ENCODE measurements at regions not wholly inside any gene's neighbourhood (a gene's known extent, or its start where the extent isn't known, plus 50 kb on each side); places are given as distances from the start of the nearest gene placed in this dataset.

GRCh38 chr3:87778876-87779275, 279.9 kb downstream of the CGGBP1 start:
- H3K36me3 ChIP-seq (ENCODE audit: control insufficient read depth in 4 of 4, insufficient read depth in 3 of 4, low read depth in 1 of 4, low read length in 3 of 4) = no peaks in the 10 kb centered on the region
- no peaks in the 10 kb centered on the region for H3K27me3 ChIP-seq (ENCODE audit: control insufficient read depth in 4 of 4, insufficient read depth in 4 of 4, low read length in 3 of 4)

More at GRCh38 chr3:87778876-87779275, 279.9 kb downstream of the CGGBP1 start:
- Histone ChIP-seq H3K9ac (ENCODE audit: low read depth in 1 of 2, low read length in 2 of 2) (no peak overlapping the region), H3K4me1 (ENCODE audit: control insufficient read depth in 4 of 4, insufficient read depth in 4 of 4, low read length in 3 of 4) (no peaks in the 10 kb centered on the region), H3K27ac (ENCODE audit: low read depth in 1 of 2, low read length in 2 of 2) (no peak overlapping the region), H3K4me3 (ENCODE audit: low read depth in 1 of 3, low read length in 3 of 3) (no peak overlapping the region), H3K9me3 (ENCODE audit: control insufficient read depth in 4 of 4, low read length in 3 of 4) (no peaks in the 10 kb centered on the region)
- DNase-seq (ENCODE audit: low spot score) = no peak
- WGBS = 45% methylated on average over 1 of the region's 1 CpG
- TF ChIP-seq SP1 (IDR thresholded peaks at IDR 0.05) (no peak), JUND (IDR thresholded peaks at IDR 0.05) (no peak), FOXA2 (IDR thresholded peaks at IDR 0.05) (no peak), RXRA (IDR thresholded peaks at IDR 0.05) (no peak), YY1 (IDR thresholded peaks at IDR 0.05) (no peak), GABPA (IDR thresholded peaks at IDR 0.05 in 1 of 2, conservative IDR thresholded peaks at IDR 0.05 in 1 of 2) (no peak), FOXA1 (IDR thresholded peaks at IDR 0.05) (no peak), CTCF (IDR thresholded peaks at IDR 0.05; ENCODE audit: low read depth, low read length, missing input control) (no peak), ZBTB33 (IDR thresholded peaks at IDR 0.05) (no peak), NR2F2 (IDR thresholded peaks at IDR 0.05) (no peak), HNF4G (IDR thresholded peaks at IDR 0.05) (no peak), REST (IDR thresholded peaks at IDR 0.05) (no peak), ATF3 (IDR thresholded peaks at IDR 0.05) (no peak)

Data from liver (tissue), 8 donors.